ENCODE measurements at regions not wholly inside any gene's neighbourhood (a gene's known extent, or its start where the extent isn't known, plus 50 kb on each side); places are given as distances from the start of the nearest gene placed in this dataset.

DNA sequence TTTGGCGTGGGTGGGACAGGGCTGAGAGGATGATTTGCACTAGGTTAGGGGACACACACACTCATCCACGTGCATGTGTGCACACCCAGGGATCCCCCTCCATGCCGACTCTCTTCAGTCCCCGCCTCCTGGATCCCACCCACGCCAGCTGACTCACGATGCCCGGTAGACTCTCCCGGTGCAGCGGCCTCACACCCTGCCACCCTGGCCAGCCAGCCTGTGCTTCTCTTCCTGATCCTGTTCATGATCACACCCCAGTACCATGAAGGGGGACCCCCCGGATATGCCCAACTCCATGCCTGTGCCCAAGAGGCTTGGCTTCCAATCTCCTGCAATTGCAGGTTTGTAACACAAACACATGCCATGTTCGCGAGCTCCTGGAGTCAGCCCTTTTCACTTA is 157.8 kb upstream of the HDAC4 start:
- TF ChIP-seq, protein P1, sequence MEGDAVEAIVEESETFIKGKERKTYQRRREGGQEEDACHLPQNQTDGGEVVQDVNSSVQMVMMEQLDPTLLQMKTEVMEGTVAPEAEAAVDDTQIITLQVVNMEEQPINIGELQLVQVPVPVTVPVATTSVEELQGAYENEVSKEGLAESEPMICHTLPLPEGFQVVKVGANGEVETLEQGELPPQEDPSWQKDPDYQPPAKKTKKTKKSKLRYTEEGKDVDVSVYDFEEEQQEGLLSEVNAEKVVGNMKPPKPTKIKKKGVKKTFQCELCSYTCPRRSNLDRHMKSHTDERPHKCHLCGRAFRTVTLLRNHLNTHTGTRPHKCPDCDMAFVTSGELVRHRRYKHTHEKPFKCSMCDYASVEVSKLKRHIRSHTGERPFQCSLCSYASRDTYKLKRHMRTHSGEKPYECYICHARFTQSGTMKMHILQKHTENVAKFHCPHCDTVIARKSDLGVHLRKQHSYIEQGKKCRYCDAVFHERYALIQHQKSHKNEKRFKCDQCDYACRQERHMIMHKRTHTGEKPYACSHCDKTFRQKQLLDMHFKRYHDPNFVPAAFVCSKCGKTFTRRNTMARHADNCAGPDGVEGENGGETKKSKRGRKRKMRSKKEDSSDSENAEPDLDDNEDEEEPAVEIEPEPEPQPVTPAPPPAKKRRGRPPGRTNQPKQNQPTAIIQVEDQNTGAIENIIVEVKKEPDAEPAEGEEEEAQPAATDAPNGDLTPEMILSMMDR (IDR thresholded peaks at IDR 0.05): no peak
- no peak overlapping the region for H3K27ac Mint-ChIP-seq
- peaks cover 0 to 1% of the 10 kb centered on the region in 2 donors for H3K4me1 Mint-ChIP-seq
- Histone ChIP-seq H3K36me3 (ENCODE audit: control insufficient read depth, insufficient read depth, low read length) (no peaks in the 10 kb centered on the region), H3K4me1 (ENCODE audit: control insufficient read depth, insufficient read depth, low read length) (no peaks in the 10 kb centered on the region), H3K27ac (ENCODE audit: low read length) (no peak overlapping the region), H3K27me3 (ENCODE audit: control insufficient read depth, insufficient read depth, low read length) (no peaks in the 10 kb centered on the region), H3K9me3 (ENCODE audit: control insufficient read depth, insufficient read depth, low read length) (no peaks in the 10 kb centered on the region), H3K4me3 (ENCODE audit: low read length) (no peak overlapping the region)
- 92% methylated on average over 12 of the region's 12 CpGs for WGBS (ENCODE audit: insufficient coverage)
- H3K36me3 Mint-ChIP-seq: no peaks in the 10 kb centered on the region
- no peaks in the 10 kb centered on the region for H3K9me3 Mint-ChIP-seq
- H3K27me3 Mint-ChIP-seq (ENCODE audit: low read depth in 2 of 2): peaks cover 2 to 7% of the 10 kb centered on the region in 2 donors
- intact Hi-C loops (cut with micrococcal nuclease): no loop called here
- ATAC-seq: no peak
- no peak overlapping the region for H3K4me3 Mint-ChIP-seq
- DNase-seq: no peak

- no peak overlapping the region for H3K4me3 ChIP-seq (ENCODE audit: low read length)
- Mint-ChIP-seq H3K9me3 (no peaks in the 10 kb centered on the region), H3K4me3 (no peak overlapping the region), H3K4me1 (peaks cover 0 to 10% of the 10 kb centered on the region in 2 donors), H3K27ac (no peak overlapping the region), H3K27me3 (ENCODE audit: low read depth in 2 of 2) (peaks cover 2 to 10% of the 10 kb centered on the region in 2 donors), H3K36me3 (no peaks in the 10 kb centered on the region)
- H3K4me1 ChIP-seq (ENCODE audit: control insufficient read depth, insufficient read depth, low read length): no peaks in the 10 kb centered on the region
- intact Hi-C loops (cut with micrococcal nuclease): no loop called here
- H3K9me3 ChIP-seq (ENCODE audit: control insufficient read depth, insufficient read depth, low read length): no peaks in the 10 kb centered on the region
- TF ChIP-seq, protein P1 (IDR thresholded peaks at IDR 0.05): no peak
- DNase-seq: no peak
- H3K36me3 ChIP-seq (ENCODE audit: control insufficient read depth, insufficient read depth, low read length): no peaks in the 10 kb centered on the region
- no peak overlapping the region for H3K27ac ChIP-seq (ENCODE audit: low read length)
- no peak for ATAC-seq
- H3K27me3 ChIP-seq (ENCODE audit: control insufficient read depth, insufficient read depth, low read length): no peaks in the 10 kb centered on the region
- WGBS (ENCODE audit: insufficient coverage): 92% methylated on average over 3 of the region's 5 CpGs
Measured at GRCh38 chr2:239557516-239557915, 156.7 kb upstream of the HDAC4 start.

- Histone ChIP-seq H3K36me3 (ENCODE audit: control insufficient read depth, insufficient read depth, low read length) (no peaks in the 10 kb centered on the region), H3K27me3 (ENCODE audit: control insufficient read depth, insufficient read depth, low read length) (no peaks in the 10 kb centered on the region), H3K4me3 (ENCODE audit: low read length) (no peak overlapping the region), H3K4me1 (ENCODE audit: control insufficient read depth, insufficient read depth, low read length) (no peaks in the 10 kb centered on the region), H3K9me3 (ENCODE audit: control insufficient read depth, insufficient read depth, low read length) (no peaks in the 10 kb centered on the region), H3K27ac (ENCODE audit: low read length) (no peak overlapping the region)
- no peak for DNase-seq
- H3K4me1 Mint-ChIP-seq: peaks cover 0 to 10% of the 10 kb centered on the region in 2 donors
- ATAC-seq: no peak
- H3K4me3 Mint-ChIP-seq: no peak overlapping the region
- 83% methylated on average over 6 of the region's 6 CpGs for WGBS (ENCODE audit: insufficient coverage)
- H3K27me3 Mint-ChIP-seq (ENCODE audit: low read depth in 2 of 2): peaks cover 2 to 10% of the 10 kb centered on the region in 2 donors
- no peaks in the 10 kb centered on the region for H3K36me3 Mint-ChIP-seq
- no peak overlapping the region for H3K27ac Mint-ChIP-seq
- H3K9me3 Mint-ChIP-seq: no peaks in the 10 kb centered on the region
- intact Hi-C loops (cut with micrococcal nuclease): no loop called here
- TF ChIP-seq, protein P1 (IDR thresholded peaks at IDR 0.05): no peak
Measured at GRCh38 chr2:239555571-239555905, 154.7 kb upstream of the HDAC4 start.

- Histone ChIP-seq H3K4me3 (ENCODE audit: low read length) (no peak overlapping the region), H3K9me3 (ENCODE audit: control insufficient read depth, insufficient read depth, low read length) (no peaks in the 10 kb centered on the region), H3K4me1 (ENCODE audit: control insufficient read depth, insufficient read depth, low read length) (no peaks in the 10 kb centered on the region), H3K27me3 (ENCODE audit: control insufficient read depth, insufficient read depth, low read length) (no peaks in the 10 kb centered on the region), H3K36me3 (ENCODE audit: control insufficient read depth, insufficient read depth, low read length) (no peaks in the 10 kb centered on the region), H3K27ac (ENCODE audit: low read length) (no peak overlapping the region)
- Mint-ChIP-seq H3K27ac (no peak overlapping the region), H3K4me3 (no peak overlapping the region), H3K27me3 (ENCODE audit: low read depth in 2 of 2) (peaks cover 2 to 10% of the 10 kb centered on the region in 2 donors), H3K4me1 (peaks cover 0 to 10% of the 10 kb centered on the region in 2 donors), H3K36me3 (no peaks in the 10 kb centered on the region), H3K9me3 (no peaks in the 10 kb centered on the region)
- DNase-seq (no peak), ATAC-seq (no peak)
- WGBS (ENCODE audit: insufficient coverage): 82% methylated on average over 8 of the region's 8 CpGs
- intact Hi-C loops (cut with micrococcal nuclease): no loop called here
- TF ChIP-seq, protein P1 (IDR thresholded peaks at IDR 0.05): no peak
Measured at GRCh38 chr2:239554766-239555570, 154.1 kb upstream of the HDAC4 start.
